Colonic mucosa (tissue), 4 donors: ENCODE measurements at regions not wholly inside any gene's neighbourhood (a gene's known extent, or its start where the extent isn't known, plus 50 kb on each side); places are given as distances from the start of the nearest gene placed in this dataset.

ENCODE experiments used
- DNase-seq: peaks from one replicate; pipeline ENCODE4 v3.0.0-alpha.2; 2020
- H3K27ac ChIP-seq: fragments of 200-600 bp; one replicate; pipeline ENCODE4 v1.8.0; 2021
- H3K27me3 ChIP-seq: fragments of 200-600 bp; one replicate; pipeline ENCODE4 v1.8.0; 2021
- H3K36me3 ChIP-seq: fragments of 200-600 bp; one replicate; pipeline ENCODE4 v1.8.0; 2021
- H3K4me1 ChIP-seq: fragments of 200-600 bp; one replicate; pipeline ENCODE4 v1.8.0; 2021; ENCODE audit warnings: mild to moderate bottlenecking
- H3K4me3 ChIP-seq: fragments of 200-600 bp; one replicate; pipeline ENCODE4 v1.8.0; 2021
- H3K9ac ChIP-seq, 2 donors: one replicate each; pipeline ENCODE4 v1.7.0; 2013; ENCODE audit warnings: control low read depth in 2 of 2, low read depth in 2 of 2, low read length in 2 of 2
- H3K9me3 ChIP-seq: fragments of 200-600 bp; one replicate; pipeline ENCODE4 v1.8.0; 2021
- CTCF ChIP-seq: fragments of 200-600 bp; IDR thresholded peaks from one replicate; pipeline ENCODE4 v1.8.0; 2022; ENCODE audit warnings: antibody characterized with exemption, mild to moderate bottlenecking
- intact Hi-C: fragments of 100-400 bp; cut with DNase I; formaldehyde crosslinking; loops from one replicate; pipeline ENCODE4 v1.14.1; 2022
- donor health status: healthy.
- donor health status: DM: no; HTN: no; CAD: no.
- donor health status: DM: no; HTN: no; CAD: no.

GRCh38 chr16:50908468-50908867 lies 166.6 kb downstream of the CYLD start:
- TF ChIP-seq CTCF = no peak
- Histone ChIP-seq H3K27ac (no peak overlapping the region), H3K36me3 (no peaks in the 10 kb centered on the region), H3K27me3 (no peaks in the 10 kb centered on the region), H3K4me1 (no peaks in the 10 kb centered on the region), H3K9ac (no peak overlapping the region), H3K4me3 (no peak overlapping the region), H3K9me3 (no peaks in the 10 kb centered on the region)
- intact Hi-C loops = no loop called here
- no peak for DNase-seq

GRCh38 chr16:50906454-50906853 lies 164.6 kb downstream of the CYLD start:
- intact Hi-C loops = no loop called here
- Histone ChIP-seq H3K27me3 (no peaks in the 10 kb centered on the region), H3K9me3 (no peaks in the 10 kb centered on the region), H3K4me3 (no peak overlapping the region), H3K27ac (no peak overlapping the region), H3K36me3 (no peaks in the 10 kb centered on the region), H3K9ac (no peak overlapping the region), H3K4me1 (no peaks in the 10 kb centered on the region)
- no peak for TF ChIP-seq CTCF
- DNase-seq = no peak

- Histone ChIP-seq H3K36me3 (no peaks in the 10 kb centered on the region), H3K27ac (no peak overlapping the region), H3K9ac (no peak overlapping the region), H3K4me1 (no peaks in the 10 kb centered on the region), H3K27me3 (no peaks in the 10 kb centered on the region), H3K4me3 (no peak overlapping the region), H3K9me3 (no peaks in the 10 kb centered on the region)
- TF ChIP-seq CTCF = no peak
- DNase-seq = no peak
- intact Hi-C loops = no loop called here
These were observed 160.6 kb downstream of the CYLD start for GRCh38 chr16:50902457-50902856.

- H3K27me3 ChIP-seq = no peaks in the 10 kb centered on the region
- no peak for TF ChIP-seq CTCF
- no peak overlapping the region for H3K4me3 ChIP-seq
- H3K4me1 ChIP-seq = no peaks in the 10 kb centered on the region
- no peaks in the 10 kb centered on the region for H3K9me3 ChIP-seq
- DNase-seq = no peak
- H3K9ac ChIP-seq = no peak overlapping the region
- H3K36me3 ChIP-seq = no peaks in the 10 kb centered on the region
- no peak overlapping the region for H3K27ac ChIP-seq
- intact Hi-C loops = no loop called here
These were observed 159.2 kb downstream of the CYLD start for GRCh38 chr16:50901062-50901461.

GRCh38 chr16:50900391-50900942 lies 158.6 kb downstream of the CYLD start:
- no peaks in the 10 kb centered on the region for H3K27me3 ChIP-seq
- no peaks in the 10 kb centered on the region for H3K36me3 ChIP-seq
- no peak overlapping the region for H3K9ac ChIP-seq
- no peak overlapping the region for H3K27ac ChIP-seq
- no peak for TF ChIP-seq CTCF
- intact Hi-C loops = no loop called here
- H3K4me3 ChIP-seq = no peak overlapping the region
- DNase-seq = no peak
- no peaks in the 10 kb centered on the region for H3K4me1 ChIP-seq
- H3K9me3 ChIP-seq = no peaks in the 10 kb centered on the region
